ENCODE measurements at regions not wholly inside any gene's neighbourhood (a gene's known extent, or its start where the extent isn't known, plus 50 kb on each side); places are given as distances from the start of the nearest gene placed in this dataset.

GRCh38 chr4:124810827-124811226 lies 98.3 kb upstream of the ANKRD50 start:
- no peaks in the 10 kb centered on the region for H3K27me3 ChIP-seq (ENCODE audit: insufficient read depth, poor library complexity, severe bottlenecking)
- H3K4me1 ChIP-seq (ENCODE audit: insufficient read depth, poor library complexity, severe bottlenecking), result no peaks in the 10 kb centered on the region
- H3K4me3 ChIP-seq (ENCODE audit: severe bottlenecking), result no peak overlapping the region
- ATAC-seq (ENCODE audit: low read depth) (no peak), DNase-seq (ENCODE audit: low spot score) (no peak)
- no peak for TF ChIP-seq CTCF (IDR thresholded peaks at IDR 0.05; ENCODE audit: poor library complexity, severe bottlenecking)
- H3K36me3 ChIP-seq (ENCODE audit: low read depth), result no peaks in the 10 kb centered on the region
- H3K27ac ChIP-seq (ENCODE audit: poor library complexity, severe bottlenecking), result no peak overlapping the region
- peaks cover 4% of the 10 kb centered on the region for H3K9me3 ChIP-seq (ENCODE audit: severe bottlenecking)

GRCh38 chr4:124807421-124807820 lies 94.9 kb upstream of the ANKRD50 start:
- H3K36me3 ChIP-seq (ENCODE audit: low read depth), result no peaks in the 10 kb centered on the region
- DNase-seq (ENCODE audit: low spot score) (no peak), ATAC-seq (ENCODE audit: low read depth) (no peak)
- peaks cover 4% of the 10 kb centered on the region for H3K9me3 ChIP-seq (ENCODE audit: severe bottlenecking)
- no peak overlapping the region for H3K27ac ChIP-seq (ENCODE audit: poor library complexity, severe bottlenecking)
- no peaks in the 10 kb centered on the region for H3K27me3 ChIP-seq (ENCODE audit: insufficient read depth, poor library complexity, severe bottlenecking)
- H3K4me3 ChIP-seq (ENCODE audit: severe bottlenecking), result no peak overlapping the region
- H3K4me1 ChIP-seq (ENCODE audit: insufficient read depth, poor library complexity, severe bottlenecking), result peaks cover 3% of the 10 kb centered on the region
- TF ChIP-seq CTCF (IDR thresholded peaks at IDR 0.05; ENCODE audit: poor library complexity, severe bottlenecking), result no peak

GRCh38 chr4:124806403-124806802 lies 93.9 kb upstream of the ANKRD50 start:
- Histone ChIP-seq H3K27ac (ENCODE audit: poor library complexity, severe bottlenecking) (no peak overlapping the region), H3K4me3 (ENCODE audit: severe bottlenecking) (no peak overlapping the region), H3K9me3 (ENCODE audit: severe bottlenecking) (no peaks in the 10 kb centered on the region), H3K27me3 (ENCODE audit: insufficient read depth, poor library complexity, severe bottlenecking) (no peaks in the 10 kb centered on the region), H3K4me1 (ENCODE audit: insufficient read depth, poor library complexity, severe bottlenecking) (peaks cover 3% of the 10 kb centered on the region), H3K36me3 (ENCODE audit: low read depth) (no peaks in the 10 kb centered on the region)
- DNase-seq (ENCODE audit: low spot score) (no peak), ATAC-seq (ENCODE audit: low read depth) (no peak; the same call in 2 of the 3 replicates)
- TF ChIP-seq CTCF (IDR thresholded peaks at IDR 0.05; ENCODE audit: poor library complexity, severe bottlenecking), result no peak

- Histone ChIP-seq H3K36me3 (ENCODE audit: low read depth) (no peaks in the 10 kb centered on the region), H3K27ac (ENCODE audit: poor library complexity, severe bottlenecking) (no peak overlapping the region), H3K9me3 (ENCODE audit: severe bottlenecking) (no peaks in the 10 kb centered on the region), H3K4me1 (ENCODE audit: insufficient read depth, poor library complexity, severe bottlenecking) (peaks cover 3% of the 10 kb centered on the region), H3K27me3 (ENCODE audit: insufficient read depth, poor library complexity, severe bottlenecking) (no peaks in the 10 kb centered on the region), H3K4me3 (ENCODE audit: severe bottlenecking) (no peak overlapping the region)
- no peak for TF ChIP-seq CTCF (IDR thresholded peaks at IDR 0.05; ENCODE audit: poor library complexity, severe bottlenecking)
- ATAC-seq (ENCODE audit: low read depth), result no peak
- DNase-seq (ENCODE audit: low spot score), result no peak
Observed at GRCh38 chr4:124804584-124804983, 92.1 kb upstream of the ANKRD50 start.

GRCh38 chr4:124804041-124804440 lies 91.5 kb upstream of the ANKRD50 start:
- Histone ChIP-seq H3K9me3 (ENCODE audit: severe bottlenecking) (no peaks in the 10 kb centered on the region), H3K4me3 (ENCODE audit: severe bottlenecking) (no peak overlapping the region), H3K27me3 (ENCODE audit: insufficient read depth, poor library complexity, severe bottlenecking) (no peaks in the 10 kb centered on the region), H3K27ac (ENCODE audit: poor library complexity, severe bottlenecking) (no peak overlapping the region), H3K36me3 (ENCODE audit: low read depth) (no peaks in the 10 kb centered on the region), H3K4me1 (ENCODE audit: insufficient read depth, poor library complexity, severe bottlenecking) (peaks cover 3% of the 10 kb centered on the region)
- TF ChIP-seq CTCF (IDR thresholded peaks at IDR 0.05; ENCODE audit: poor library complexity, severe bottlenecking), result no peak
- no peak for ATAC-seq (ENCODE audit: low read depth)
- no peak for DNase-seq (ENCODE audit: low spot score)

Measured in RWPE2 (cell line).